CD14-positive monocyte (primary cell): ENCODE measurements at regions not wholly inside any gene's neighbourhood (a gene's known extent, or its start where the extent isn't known, plus 50 kb on each side); places are given as distances from the start of the nearest gene placed in this dataset.

Source experiments
- DNase-seq, 3 donors: peaks; one replicate each; pipeline ENCODE4 v3.0.0-alpha.2; 2011 to 2022
- H2AFZ ChIP-seq: 2 replicates; pipeline ENCODE4 v1.6.0; 2012; ENCODE audit warnings: mild to moderate bottlenecking, low read depth, low read length, inconsistent platforms; ENCODE audit not compliant: insufficient read depth, poor library complexity, severe bottlenecking
- H3K27ac ChIP-seq, 2 donors: 1 replicate in 1 of 2; 2 replicates in 1 of 2; pipeline ENCODE4 v1.5.1; 2012 to 2013; ENCODE audit warnings: low read length in 2 of 2, control low read depth in 1 of 2, inconsistent platforms in 1 of 2, low read depth in 1 of 2, mild to moderate bottlenecking in 1 of 2
- H3K27me3 ChIP-seq, 2 donors: one replicate each; pipeline versions ENCODE4 v1.6.0 to v1.6.1; 2011 to 2013; ENCODE audit warnings: low read length in 2 of 2; ENCODE audit not compliant: control insufficient read depth in 2 of 2, insufficient read depth in 2 of 2
- H3K36me3 ChIP-seq, 2 donors: replicated peaks in 1 of 2; 1 replicate in 1 of 2; 2 replicates in 1 of 2; pipeline versions ENCODE4 v1.5.1 to v1.6.1; 2012 to 2013; ENCODE audit warnings: low read length in 2 of 2, control low read depth in 1 of 2, inconsistent platforms in 1 of 2, mild to moderate bottlenecking in 1 of 2; ENCODE audit not compliant: insufficient read depth in 2 of 2, control insufficient read depth in 1 of 2
- H3K4me1 ChIP-seq, 2 donors: 1 replicate in 1 of 2; 2 replicates in 1 of 2; pipeline versions ENCODE4 v1.5.1 to v1.6.1; 2012 to 2013; ENCODE audit warnings: low read length in 2 of 2, control low read depth in 1 of 2, inconsistent platforms in 1 of 2, mild to moderate bottlenecking in 1 of 2, moderate library complexity in 1 of 2; ENCODE audit not compliant: insufficient read depth in 2 of 2, control insufficient read depth in 1 of 2
- H3K4me2 ChIP-seq: replicated peaks from 2 replicates; pipeline ENCODE3; 2012; ENCODE audit warnings: low read length, moderate library complexity, mild to moderate bottlenecking; ENCODE audit not compliant: poor library complexity, severe bottlenecking; ENCODE audit errors: extremely low read depth
- H3K4me3 ChIP-seq, 3 experiments: fragments of 200-600 bp in 1 of 3; sonication (generic) in 1 of 3; replicated peaks in 1 of 3; 1 replicate in 2 of 3; 2 replicates in 1 of 3; pipeline ENCODE4 v1.5.1; 2011 to 2013; ENCODE audit warnings: low read length in 3 of 3, mild to moderate bottlenecking in 3 of 3, control low read depth in 2 of 3, low read depth in 2 of 3, inconsistent platforms in 1 of 3, moderate library complexity in 1 of 3
- H3K79me2 ChIP-seq: 2 replicates; pipeline ENCODE4 v1.6.0; 2012; ENCODE audit warnings: mild to moderate bottlenecking, control low read depth, inconsistent platforms, low read length, moderate library complexity; ENCODE audit not compliant: insufficient read depth
- H3K9ac ChIP-seq: 2 replicates; pipeline ENCODE4 v1.6.0; 2017; ENCODE audit warnings: low read length, mild to moderate bottlenecking; ENCODE audit not compliant: insufficient read depth, poor library complexity, severe bottlenecking
- H3K9me3 ChIP-seq, 2 donors: replicated peaks in 1 of 2; 1 replicate in 1 of 2; 2 replicates in 1 of 2; pipeline versions ENCODE4 v1.5.1 to v1.6.1; 2012 to 2013; ENCODE audit warnings: low read length in 2 of 2, control low read depth in 1 of 2; ENCODE audit not compliant: control insufficient read depth in 1 of 2, insufficient read depth in 1 of 2
- H4K20me1 ChIP-seq: 2 replicates; pipeline ENCODE4 v1.6.0; 2012; ENCODE audit warnings: mild to moderate bottlenecking, low read length, control low read depth, moderate library complexity; ENCODE audit not compliant: insufficient read depth
- H3K27ac Mint-ChIP-seq, 7 donors: one replicate each; pipeline ENCODE4 v1.8.0; 2020; ENCODE audit warnings: mild to moderate bottlenecking in 7 of 7, mixed read lengths in 7 of 7, moderate library complexity in 6 of 7, inconsistent platforms in 2 of 7
- H3K27me3 Mint-ChIP-seq, 3 donors: one replicate each; pipeline ENCODE4 v1.8.0; 2021 to 2022; ENCODE audit warnings: low read depth in 3 of 3, mild to moderate bottlenecking in 3 of 3, mixed read lengths in 3 of 3, moderate library complexity in 3 of 3, inconsistent platforms in 1 of 3
- H3K36me3 Mint-ChIP-seq, 2 donors: one replicate each; pipeline ENCODE4 v1.8.0; 2020; ENCODE audit warnings: mixed read lengths in 2 of 2, inconsistent platforms in 1 of 2, mild to moderate bottlenecking in 1 of 2
- H3K4me1 Mint-ChIP-seq: one replicate; pipeline ENCODE4 v1.8.0; 2020; ENCODE audit warnings: mild to moderate bottlenecking, mixed read lengths
- H3K4me3 Mint-ChIP-seq, 2 donors: one replicate each; pipeline ENCODE4 v1.8.0; 2020; ENCODE audit warnings: mild to moderate bottlenecking in 2 of 2, mixed read lengths in 2 of 2, moderate library complexity in 1 of 2
- H3K9me3 Mint-ChIP-seq, 7 donors: one replicate each; pipeline ENCODE4 v1.8.0; 2020 to 2022; ENCODE audit warnings: mixed read lengths in 7 of 7, mild to moderate bottlenecking in 6 of 7, moderate library complexity in 6 of 7, inconsistent platforms in 2 of 7
- CTCF ChIP-seq: fragments of 200-600 bp; IDR thresholded peaks from one replicate; pipeline ENCODE4 v1.8.0; 2022; ENCODE audit warnings: antibody characterized with exemption, mild to moderate bottlenecking
- WGBS: methylation state at CpG from one replicate; pipeline ENCODE4 v1.1.5; 2013; ENCODE audit warnings: missing lambda C conversion rate; ENCODE audit not compliant: insufficient coverage; 5-methylcytosine and 5-hydroxymethylcytosine counted together
- intact Hi-C, 2 donors: fragments of 100-400 bp; cut with micrococcal nuclease; formaldehyde crosslinking; loops; one replicate each; pipeline versions ENCODE4 v1.15.0 to v1.15.1; 2023

DNA sequence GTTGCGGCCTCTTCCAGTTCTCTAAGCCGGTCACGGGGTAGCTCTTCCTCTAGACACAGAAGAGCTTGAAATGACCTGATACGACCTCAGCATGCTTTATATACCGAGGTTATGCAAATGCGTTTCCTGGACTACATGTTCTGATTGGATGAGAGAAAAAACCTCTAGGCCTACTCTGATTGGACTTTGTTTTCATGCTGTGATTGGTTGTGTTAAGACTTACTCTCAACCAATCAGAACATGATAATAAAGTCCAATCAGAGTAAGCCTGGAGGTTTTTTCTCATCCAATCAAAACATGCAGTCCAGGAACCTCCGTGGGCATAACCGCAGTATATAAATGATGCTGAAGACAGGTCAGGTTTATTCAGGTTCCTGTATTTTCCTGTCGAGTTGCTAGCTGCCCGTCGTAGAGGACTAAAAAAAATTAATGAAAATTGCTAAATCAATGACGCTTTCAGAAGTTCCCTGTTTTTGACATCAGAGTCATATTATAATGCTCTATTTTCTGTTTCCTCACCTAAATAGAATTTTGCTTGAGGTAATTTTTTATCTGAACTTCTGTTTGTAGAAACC is 177.4 kb downstream of the POTEB3 start:
- intact Hi-C loops, result no loop called here
- peaks cover 26% of the 10 kb centered on the region for H3K4me1 Mint-ChIP-seq
- no peaks in the 10 kb centered on the region for H3K36me3 Mint-ChIP-seq
- 76% methylated on average over 12 of the region's 12 CpGs for WGBS
- H3K27me3 Mint-ChIP-seq, result peaks cover 0 to 8% (median 2%) of the 10 kb centered on the region in 3 donors
- peak overlapping the region in 2 of 7 donors; percentile 51 to 72 for H3K27ac Mint-ChIP-seq
- Histone ChIP-seq H3K4me2 (no peak overlapping the region), H2AFZ (no peak overlapping the region), H3K27me3 (no peaks in the 10 kb centered on the region), H3K27ac (no peak overlapping the region), H3K4me3 (no peak overlapping the region), H3K9me3 (peaks cover 0 to 19% of the 10 kb centered on the region in 2 donors), H3K79me2 (no peaks in the 10 kb centered on the region), H4K20me1 (no peaks in the 10 kb centered on the region), H3K36me3 (no peaks in the 10 kb centered on the region), H3K4me1 (peaks cover 8 to 27% of the 10 kb centered on the region in 2 donors), H3K9ac (no peak overlapping the region)
- no peak for TF ChIP-seq CTCF
- no peak overlapping the region for H3K4me3 Mint-ChIP-seq
- DNase-seq, result peak in 2 of 3 donors; percentile 48 to 76
- peaks cover 7 to 18% (median 14%) of the 10 kb centered on the region in 7 donors for H3K9me3 Mint-ChIP-seq

DNA sequence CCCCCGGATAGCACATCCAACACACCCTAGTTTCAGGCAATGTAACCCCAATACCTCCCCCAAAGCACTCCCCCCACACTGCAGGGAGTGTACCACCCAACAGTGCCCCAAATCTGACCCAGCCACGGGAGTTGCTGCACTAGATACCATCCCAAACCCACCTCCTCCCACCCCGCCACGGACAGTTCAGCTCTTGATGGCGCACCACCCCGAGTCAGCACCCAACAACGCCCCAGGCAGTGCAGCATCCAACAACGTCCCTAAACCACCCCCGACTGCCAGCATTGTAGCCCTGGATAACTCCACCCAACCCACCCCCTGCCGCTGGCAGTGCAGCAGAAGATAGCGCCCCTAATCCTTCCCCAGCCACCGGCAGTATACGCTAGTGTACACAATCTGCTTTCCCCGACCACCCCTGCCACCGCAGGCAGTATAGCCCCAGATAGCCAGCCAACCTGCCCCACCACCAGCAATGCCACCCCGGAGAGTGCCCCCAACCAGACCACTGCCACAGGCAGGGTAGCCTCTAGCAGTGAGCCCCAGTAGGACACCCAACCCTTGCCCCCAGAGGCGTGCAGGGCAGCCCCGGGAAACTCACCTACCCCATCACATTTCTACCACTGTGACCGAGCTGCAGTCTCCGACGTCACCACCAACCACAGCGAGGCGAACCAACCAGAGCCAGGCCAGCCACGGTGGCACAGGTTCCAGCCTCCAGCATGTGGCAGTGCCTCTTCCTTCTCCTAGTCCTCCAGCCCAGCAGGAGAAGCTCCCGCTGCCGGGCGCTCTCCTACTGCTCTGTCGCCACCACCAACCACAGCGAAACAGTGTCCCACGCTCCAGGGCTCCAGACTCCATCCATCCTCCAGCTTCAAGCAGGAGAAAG is 178.1 kb downstream of the POTEB3 start:
- DNase-seq, result peak in 1 of 3 donors; percentile 13
- H3K27ac Mint-ChIP-seq, result peak overlapping the region in 3 of 7 donors; percentile 27 to 72 (median 51)
- H3K4me1 Mint-ChIP-seq, result peaks cover 19% of the 10 kb centered on the region

More for the DNA sequence above, 178.1 kb downstream of the POTEB3 start:
- Histone ChIP-seq H3K4me2 (no peak overlapping the region), H3K9ac (no peak overlapping the region), H3K27me3 (no peaks in the 10 kb centered on the region), H3K27ac (no peak overlapping the region), H4K20me1 (no peaks in the 10 kb centered on the region), H3K4me1 (peaks cover 4 to 20% of the 10 kb centered on the region in 2 donors), H2AFZ (no peak overlapping the region), H3K79me2 (no peaks in the 10 kb centered on the region), H3K4me3 (no peak overlapping the region), H3K9me3 (peaks cover 0 to 19% of the 10 kb centered on the region in 2 donors), H3K36me3 (no peaks in the 10 kb centered on the region)
- Mint-ChIP-seq H3K4me3 (no peak overlapping the region), H3K36me3 (no peaks in the 10 kb centered on the region), H3K9me3 (peaks cover 7 to 18% (median 14%) of the 10 kb centered on the region in 7 donors), H3K27me3 (peaks cover 0 to 8% (median 2%) of the 10 kb centered on the region in 3 donors)
- WGBS, result 94% methylated on average over 29 of the region's 30 CpGs
- TF ChIP-seq CTCF, result no peak
- intact Hi-C loops, result no loop called here
